H1 (cell line): ENCODE measurements at regions not wholly inside any gene's neighbourhood (a gene's known extent, or its start where the extent isn't known, plus 50 kb on each side); places are given as distances from the start of the nearest gene placed in this dataset.

Source experiments
- ATF3 ChIP-seq: IDR thresholded peaks from 2 replicates; pipeline ENCODE4 v1.6.1; 2011; ENCODE audit warnings: low read depth, mild to moderate bottlenecking, low read length; ENCODE audit not compliant: insufficient read depth
- CEBPB ChIP-seq: IDR thresholded peaks from 2 replicates; pipeline ENCODE4 v1.6.1; 2012; ENCODE audit warnings: low read depth, low read length
- E2F6 ChIP-seq: IDR thresholded peaks from 2 replicates; pipeline ENCODE4 v1.6.1; 2012; ENCODE audit warnings: inconsistent platforms
- EZH2 ChIP-seq: fragments of 200-600 bp; sonication (generic); IDR thresholded peaks from 2 replicates; pipeline ENCODE4 v1.7.1; 2012; ENCODE audit warnings: low read depth, mild to moderate bottlenecking, moderate library complexity, low read length, inconsistent platforms; ENCODE audit not compliant: severe bottlenecking
- HDAC6 ChIP-seq: IDR thresholded peaks from one replicate; pipeline ENCODE4 v1.7.1; 2012; ENCODE audit warnings: low read depth, mild to moderate bottlenecking, inconsistent platforms, low read length, moderate library complexity
- MAX ChIP-seq: IDR thresholded peaks from 2 replicates; pipeline ENCODE4 v1.6.1; 2012; ENCODE audit warnings: inconsistent platforms
- RXRA ChIP-seq: IDR thresholded peaks from 2 replicates; pipeline ENCODE4 v1.6.1; 2011; ENCODE audit warnings: low read depth, mild to moderate bottlenecking, low read length, moderate library complexity; ENCODE audit not compliant: insufficient read depth
- SRF ChIP-seq: IDR thresholded peaks from 2 replicates; pipeline ENCODE4 v1.6.1; 2011; ENCODE audit warnings: mild to moderate bottlenecking, low read depth, low read length, moderate library complexity
- TBP ChIP-seq: IDR thresholded peaks from 2 replicates; pipeline ENCODE4 v1.6.1; 2011; ENCODE audit warnings: low read depth, low read length, improper control_type of control experiment
- TF ChIP-seq, protein P1 (sequence below): IDR thresholded peaks from 2 replicates; pipeline ENCODE4 v1.6.1; 2012; ENCODE audit warnings: low read length, inconsistent platforms

DNA sequence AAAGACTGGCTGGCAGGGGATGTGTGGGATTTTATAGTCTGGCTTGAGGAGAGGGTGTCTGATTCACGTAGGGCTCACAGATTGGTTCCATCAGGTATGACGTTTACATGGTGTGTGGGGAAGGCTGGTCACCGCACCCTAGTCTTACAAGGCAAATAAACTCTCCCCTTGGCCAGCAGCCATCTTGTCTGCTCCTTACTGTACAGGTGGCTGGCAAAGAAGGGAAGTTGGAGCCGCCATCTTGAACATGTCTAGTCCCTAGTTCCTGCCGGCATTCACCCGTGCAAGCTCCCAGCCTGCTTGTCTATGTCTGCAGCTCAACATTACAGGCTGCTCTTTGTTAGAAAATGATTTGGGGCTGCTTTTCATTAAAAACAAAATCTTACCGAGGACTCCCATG is 97.6 kb downstream of the RAMP3 start (continued):
- TF ChIP-seq, protein P1, sequence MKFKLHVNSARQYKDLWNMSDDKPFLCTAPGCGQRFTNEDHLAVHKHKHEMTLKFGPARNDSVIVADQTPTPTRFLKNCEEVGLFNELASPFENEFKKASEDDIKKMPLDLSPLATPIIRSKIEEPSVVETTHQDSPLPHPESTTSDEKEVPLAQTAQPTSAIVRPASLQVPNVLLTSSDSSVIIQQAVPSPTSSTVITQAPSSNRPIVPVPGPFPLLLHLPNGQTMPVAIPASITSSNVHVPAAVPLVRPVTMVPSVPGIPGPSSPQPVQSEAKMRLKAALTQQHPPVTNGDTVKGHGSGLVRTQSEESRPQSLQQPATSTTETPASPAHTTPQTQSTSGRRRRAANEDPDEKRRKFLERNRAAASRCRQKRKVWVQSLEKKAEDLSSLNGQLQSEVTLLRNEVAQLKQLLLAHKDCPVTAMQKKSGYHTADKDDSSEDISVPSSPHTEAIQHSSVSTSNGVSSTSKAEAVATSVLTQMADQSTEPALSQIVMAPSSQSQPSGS = no peak
- TF ChIP-seq E2F6 (no peak), CEBPB (no peak), EZH2 (no peak), ATF3 (no peak), RXRA (no peak), MAX (no peak), SRF (no peak), HDAC6 (no peak), TBP (no peak)
- TF ChIP-seq, all 59 proteins: peak for 0
